ENCODE measurements at regions not wholly inside any gene's neighbourhood (a gene's known extent, or its start where the extent isn't known, plus 50 kb on each side); places are given as distances from the start of the nearest gene placed in this dataset.

DNA sequence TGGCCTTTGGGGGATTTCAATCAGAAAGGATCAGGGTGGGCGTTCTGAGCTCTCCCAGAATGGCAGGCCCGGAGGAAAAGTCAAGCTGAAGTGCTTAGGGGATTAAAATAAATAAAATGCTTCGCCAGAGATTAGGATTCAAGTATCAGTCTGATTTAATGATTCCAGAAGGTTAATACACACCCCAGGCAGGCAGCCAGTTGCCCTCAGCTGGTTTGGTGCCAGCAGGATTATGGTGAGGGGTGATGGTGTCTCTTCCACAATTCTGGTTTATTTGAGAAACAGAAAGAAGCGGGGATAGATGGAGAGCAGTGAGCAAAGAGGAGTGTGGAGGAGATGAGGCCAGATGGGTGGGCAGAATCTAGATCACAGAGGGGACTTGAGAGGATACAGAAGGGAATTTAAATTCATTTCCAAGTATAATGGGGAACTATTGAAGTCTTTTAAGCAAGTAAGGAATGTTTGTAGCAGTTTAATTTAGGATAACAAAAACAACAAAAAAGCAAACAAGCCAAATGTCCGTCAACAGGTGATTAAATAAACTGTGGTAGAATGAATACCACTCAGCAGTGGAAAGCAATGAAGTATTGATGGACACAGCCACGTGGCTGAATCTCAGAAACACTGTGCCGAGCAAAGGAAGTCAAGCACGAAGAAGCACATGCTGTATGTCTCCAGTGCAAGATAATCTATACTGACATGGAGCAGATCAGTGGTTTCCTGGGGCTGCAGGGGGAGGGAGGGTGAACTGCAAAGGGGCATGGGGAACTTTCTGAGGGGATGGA lies 297.7 kb downstream of the MSX2 start:
- no peak for DNase-seq

GRCh38 chr5:175021321-175021720 lies 296.9 kb downstream of the MSX2 start:
- no peak for DNase-seq

- no peak for DNase-seq
Observed at GRCh38 chr5:175015028-175015685, 290.8 kb downstream of the MSX2 start.

DNA sequence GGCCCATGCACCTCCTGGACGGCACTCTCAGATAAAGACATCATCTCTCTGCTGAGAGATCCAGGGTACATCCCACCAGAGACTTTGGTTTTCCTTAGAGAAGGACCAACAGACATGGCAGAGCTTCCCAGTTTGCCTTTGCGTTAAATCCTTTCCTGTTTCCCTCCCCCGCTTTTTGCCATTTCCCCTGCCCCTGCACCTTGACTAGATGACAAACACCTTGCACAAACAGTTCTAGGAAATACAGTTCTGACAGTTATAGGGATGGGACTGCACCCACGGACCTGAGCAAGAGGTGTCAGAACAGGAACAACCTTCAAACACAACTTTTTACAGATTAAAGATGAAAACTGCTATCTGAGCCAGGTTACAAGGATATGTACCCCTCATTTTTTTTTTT lies 288.9 kb downstream of the MSX2 start:
- DNase-seq = no peak

- DNase-seq = no peak
Observed at GRCh38 chr5:175012267-175012666, 287.9 kb downstream of the MSX2 start.

- DNase-seq = no peak
Observed at GRCh38 chr5:175003531-175003930, 279.1 kb downstream of the MSX2 start.

DNA sequence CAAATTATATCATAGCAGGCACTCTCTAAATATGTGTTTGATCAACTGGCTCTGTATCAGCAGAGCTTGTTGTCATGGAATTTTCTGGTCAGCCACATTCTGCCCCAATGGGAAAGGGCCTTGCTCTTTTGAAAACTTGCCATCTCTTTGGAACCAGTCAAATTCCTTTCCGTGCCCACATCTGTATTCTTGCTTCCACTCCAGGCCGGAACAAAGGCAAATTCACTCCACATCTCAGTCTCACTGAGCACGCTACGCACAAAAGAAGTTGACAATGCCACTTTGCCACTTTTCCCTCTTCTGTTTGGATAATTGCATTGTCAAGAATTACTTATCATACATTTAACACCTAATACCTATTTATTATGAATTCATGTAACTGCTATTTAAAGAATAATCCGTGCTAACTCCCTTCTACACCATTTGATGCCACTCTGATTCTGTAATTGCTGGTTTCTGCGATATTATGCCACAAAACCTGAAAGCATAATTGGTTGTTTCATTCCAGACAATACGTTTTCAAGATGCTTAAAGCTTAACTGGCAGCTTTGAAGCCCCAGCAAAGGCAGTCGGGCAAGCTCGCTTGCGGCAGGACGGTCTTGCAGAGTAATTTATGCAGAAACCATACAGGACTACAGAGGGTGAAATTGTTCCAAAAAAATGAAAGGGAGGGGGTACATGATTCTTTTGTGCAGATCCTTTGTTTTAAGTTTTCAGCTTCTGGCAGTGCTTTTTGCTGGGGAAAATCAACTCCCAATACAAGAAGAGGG lies 277.7 kb downstream of the MSX2 start:
- no peak for DNase-seq

- no peak for DNase-seq
Observed at GRCh38 chr5:175001311-175001710, 276.9 kb downstream of the MSX2 start.

DNA sequence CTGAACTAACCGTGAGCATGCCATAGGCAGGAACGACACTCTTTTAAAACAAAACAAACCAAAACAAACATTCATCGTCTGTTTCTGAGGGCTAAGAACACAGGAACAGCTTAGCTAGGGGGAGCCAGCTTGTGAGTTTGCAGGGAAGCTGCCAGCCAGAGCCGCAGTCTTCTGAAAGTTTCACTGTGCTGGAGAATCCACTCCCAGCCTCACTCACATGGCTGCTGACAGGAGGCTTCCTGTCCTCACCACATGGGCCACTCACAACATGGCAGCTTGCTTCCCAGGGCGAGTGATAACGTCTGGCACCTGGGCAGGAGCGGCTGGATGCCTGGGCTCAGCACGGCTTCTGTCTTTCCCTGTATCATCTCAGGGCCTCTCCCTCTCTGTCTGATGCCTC lies 275.2 kb downstream of the MSX2 start:
- DNase-seq = no peak

DNA sequence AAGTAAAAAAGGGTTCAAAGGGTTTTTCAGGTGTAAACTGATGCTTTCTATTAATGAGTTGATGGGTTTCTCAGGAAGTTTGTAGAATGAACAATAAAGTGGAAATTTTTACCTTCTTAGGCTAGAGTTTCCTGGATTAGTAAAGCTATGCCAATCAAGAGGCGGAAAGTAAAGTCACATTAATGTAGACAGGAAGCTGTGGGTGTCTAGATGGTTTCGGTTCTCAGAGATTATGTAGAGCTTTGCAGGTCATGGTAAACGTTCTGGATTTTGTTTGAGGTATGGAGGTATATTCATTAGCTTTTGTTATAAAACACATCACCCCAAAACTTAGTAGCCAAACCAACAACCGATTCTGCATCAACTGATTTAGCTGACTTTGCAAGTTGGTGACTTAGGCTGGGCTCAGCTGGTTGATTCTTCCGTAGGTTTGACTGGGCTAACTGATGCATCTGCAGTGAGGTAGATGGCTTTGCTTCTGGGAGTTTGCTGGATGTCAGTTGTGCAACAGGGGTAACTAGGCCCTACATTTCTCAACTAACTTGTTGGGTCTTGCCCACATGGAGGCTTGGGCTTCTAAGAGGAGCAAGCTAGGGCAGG lies 273.8 kb downstream of the MSX2 start:
- no peak for DNase-seq

DNA sequence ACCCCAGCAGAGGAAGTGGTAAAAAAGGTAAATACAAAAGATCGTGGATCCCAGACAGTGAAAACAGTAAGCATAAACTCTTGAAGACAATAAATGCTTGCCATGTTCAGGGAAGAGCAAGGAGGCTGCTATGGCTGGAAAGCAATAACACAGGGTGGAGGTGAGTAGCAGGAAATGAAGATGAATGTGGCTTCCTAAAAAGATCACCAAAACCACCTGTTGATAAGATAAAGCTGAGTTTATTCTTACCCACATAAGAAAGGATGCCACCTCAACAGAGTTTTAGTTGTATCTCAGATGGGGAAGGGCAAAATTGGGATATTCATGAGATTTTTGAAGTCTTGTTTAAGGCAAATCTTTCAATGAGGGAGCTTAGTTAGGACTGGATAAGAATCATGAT lies 273.3 kb downstream of the MSX2 start:
- DNase-seq = no peak

- DNase-seq = no peak
Observed at GRCh38 chr5:174996941-174997340, 272.6 kb downstream of the MSX2 start.

DNA sequence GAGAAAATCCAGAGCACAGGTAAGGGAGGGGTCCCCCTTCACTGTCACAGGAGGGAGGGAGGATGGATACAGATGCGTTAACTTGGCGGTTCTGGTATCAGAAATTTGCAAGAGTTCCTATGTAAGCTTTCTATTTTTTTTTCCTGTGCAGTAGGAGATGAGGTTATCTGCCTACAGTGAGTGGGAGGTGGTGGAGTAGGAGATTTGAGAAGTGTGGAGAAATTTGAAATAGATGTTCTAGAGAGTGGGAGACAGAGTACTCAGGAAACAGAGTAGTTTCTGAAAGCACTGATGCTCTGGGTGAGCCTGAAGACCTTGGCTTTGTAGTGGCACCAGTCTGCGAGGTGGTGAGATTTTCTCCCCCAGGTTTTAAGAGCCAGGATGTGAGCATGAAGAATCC lies 271.4 kb downstream of the MSX2 start:
- no peak for DNase-seq

GRCh38 chr5:174991847-174992246 lies 267.5 kb downstream of the MSX2 start:
- DNase-seq = no peak

DNA sequence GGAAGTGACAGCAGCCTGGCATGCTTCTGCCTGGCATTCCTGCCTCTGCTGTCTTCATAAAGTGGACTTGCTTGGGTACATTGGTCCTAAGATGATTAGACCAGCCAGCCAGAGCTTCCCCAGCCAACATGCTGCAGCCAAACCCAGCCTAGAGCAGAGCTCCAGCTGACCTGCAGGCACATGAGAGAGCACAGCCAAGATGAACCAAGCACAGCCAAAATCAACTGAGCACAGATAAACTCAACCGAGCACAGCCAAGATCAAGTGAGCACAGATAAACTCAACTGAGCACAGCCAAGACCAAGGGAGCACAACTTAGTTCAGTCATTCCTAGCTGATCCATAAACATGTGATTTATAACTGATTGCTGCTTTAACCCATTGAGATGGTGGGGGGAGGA lies 266.5 kb downstream of the MSX2 start:
- DNase-seq = no peak

- DNase-seq = no peak
Observed at GRCh38 chr5:174987443-174988012, 263.1 kb downstream of the MSX2 start.

DNA sequence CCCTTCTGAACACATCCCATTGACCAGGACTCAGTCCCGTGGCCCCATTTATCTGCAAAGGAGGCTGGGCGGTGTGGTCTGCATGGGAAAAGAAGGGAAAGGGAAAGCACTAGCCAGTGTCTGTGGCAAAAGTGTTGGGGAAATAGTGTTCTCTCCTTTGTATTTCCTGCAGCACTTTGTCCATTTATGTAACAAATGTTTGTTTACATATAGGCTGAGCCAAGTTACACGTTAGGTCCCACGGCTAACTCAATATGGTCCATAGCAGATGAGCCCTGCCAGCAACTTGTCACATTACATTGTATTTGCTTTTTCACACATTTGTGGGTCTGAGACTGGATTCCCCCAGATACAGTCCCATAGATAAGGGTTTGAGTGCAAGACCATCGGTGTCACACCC lies 260.5 kb downstream of the MSX2 start:
- no peak for DNase-seq

DNA sequence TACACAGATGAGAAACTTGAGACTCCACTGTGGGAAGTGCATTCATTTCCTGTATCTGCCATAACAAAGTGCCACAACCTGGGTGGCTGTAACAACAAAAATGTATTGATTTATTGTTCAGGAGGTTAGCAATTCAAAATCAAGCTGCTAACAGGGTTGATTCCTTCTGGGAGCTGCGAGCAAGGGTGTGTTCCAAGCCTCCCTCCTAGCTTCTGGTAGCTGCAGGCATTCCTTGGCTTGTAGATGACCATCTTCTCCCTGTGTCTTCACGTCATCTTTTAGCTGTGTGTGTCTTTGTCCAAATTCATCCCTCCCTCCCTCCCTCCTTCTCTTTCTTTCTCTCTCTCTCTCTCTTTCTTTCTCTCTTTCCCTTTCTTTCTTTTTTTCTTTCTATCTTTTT lies 258.1 kb downstream of the MSX2 start:
- no peak for DNase-seq

DNA sequence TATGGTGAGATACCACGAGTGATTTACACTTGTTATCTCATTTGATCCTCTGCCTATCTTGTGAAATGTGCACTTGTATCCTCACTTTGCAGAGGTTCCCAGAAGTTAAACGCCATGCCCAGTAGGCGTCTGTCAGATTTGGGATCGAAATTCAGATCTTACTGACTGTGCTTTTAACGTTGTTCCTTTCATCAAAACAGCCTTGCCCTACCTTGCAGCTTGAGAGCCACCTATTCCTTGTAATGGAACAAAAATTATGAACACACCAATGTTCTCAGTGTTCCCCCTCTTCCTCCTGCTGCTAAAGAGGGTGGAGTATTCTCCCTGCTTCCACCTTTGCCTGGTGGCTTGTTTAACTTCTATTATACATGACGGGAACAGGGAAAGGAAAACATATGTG lies 257.0 kb downstream of the MSX2 start:
- DNase-seq = no peak

GRCh38 chr5:174980952-174981351 lies 256.6 kb downstream of the MSX2 start:
- DNase-seq = no peak

DNA sequence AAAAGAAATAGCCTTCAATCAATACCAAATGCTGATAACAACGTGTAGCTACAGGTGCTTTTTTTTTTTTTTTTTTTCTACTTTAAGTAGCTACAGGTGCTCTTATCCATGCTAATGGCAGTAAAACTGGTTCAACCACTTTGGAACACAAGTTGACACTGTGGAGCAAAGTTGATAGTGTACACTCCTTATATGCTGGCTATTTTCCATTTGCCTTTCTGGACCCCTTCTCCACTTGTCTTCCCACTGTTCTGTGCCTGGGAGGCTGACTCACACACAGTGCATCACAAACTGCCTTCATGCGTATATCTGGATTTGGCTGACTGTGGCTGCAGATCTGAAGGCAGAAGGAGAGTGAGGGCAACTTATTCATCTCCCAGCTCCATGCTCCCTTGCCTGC lies 247.9 kb downstream of the MSX2 start:
- no peak for DNase-seq

DNA sequence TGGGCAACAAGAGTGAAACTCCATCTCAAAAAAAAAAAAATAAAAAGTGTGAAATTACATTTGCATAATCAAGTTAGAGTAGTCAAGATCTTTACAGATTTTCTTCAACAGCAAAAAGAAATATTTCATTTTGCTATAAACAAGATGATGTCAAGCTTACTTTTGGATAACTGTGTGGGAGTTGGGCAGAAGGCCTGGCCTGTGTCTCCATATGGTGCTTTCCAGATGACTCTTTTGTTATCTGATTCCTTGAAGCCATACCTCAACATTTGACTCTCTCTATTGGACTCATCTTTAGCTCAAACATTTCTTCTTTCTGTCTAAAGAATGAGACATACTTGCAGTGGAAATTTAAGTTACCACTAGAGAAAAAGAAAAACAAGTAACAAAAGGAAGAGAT lies 246.8 kb downstream of the MSX2 start:
- no peak for DNase-seq

DNA sequence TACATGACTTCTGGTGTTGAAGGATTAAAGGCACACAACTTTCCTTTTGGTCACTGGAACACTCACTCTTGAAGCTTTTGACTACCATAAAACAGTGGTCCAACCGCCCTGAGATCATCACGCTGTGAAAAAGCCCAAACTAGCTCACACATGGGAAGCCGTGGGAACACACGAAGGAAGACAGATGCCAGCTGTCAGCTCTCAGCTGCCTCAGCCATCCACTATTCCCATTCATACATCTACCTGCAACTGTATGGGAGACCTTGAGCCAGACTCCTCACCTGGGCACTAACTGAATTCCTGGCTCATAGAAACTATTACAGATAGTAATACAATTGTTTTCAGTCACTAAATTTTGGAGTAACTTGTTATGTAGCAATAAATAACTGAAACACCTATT lies 246.1 kb downstream of the MSX2 start:
- no peak for DNase-seq

All from stimulated activated CD4-positive, alpha-beta T cell treated with anti-CD3 and anti-CD28 coated beads, Interleukin-2, amount 100 ng/mL, for 24 hours (primary cell).